ENCODE measurements at regions not wholly inside any gene's neighbourhood (a gene's known extent, or its start where the extent isn't known, plus 50 kb on each side); places are given as distances from the start of the nearest gene placed in this dataset.

DNA sequence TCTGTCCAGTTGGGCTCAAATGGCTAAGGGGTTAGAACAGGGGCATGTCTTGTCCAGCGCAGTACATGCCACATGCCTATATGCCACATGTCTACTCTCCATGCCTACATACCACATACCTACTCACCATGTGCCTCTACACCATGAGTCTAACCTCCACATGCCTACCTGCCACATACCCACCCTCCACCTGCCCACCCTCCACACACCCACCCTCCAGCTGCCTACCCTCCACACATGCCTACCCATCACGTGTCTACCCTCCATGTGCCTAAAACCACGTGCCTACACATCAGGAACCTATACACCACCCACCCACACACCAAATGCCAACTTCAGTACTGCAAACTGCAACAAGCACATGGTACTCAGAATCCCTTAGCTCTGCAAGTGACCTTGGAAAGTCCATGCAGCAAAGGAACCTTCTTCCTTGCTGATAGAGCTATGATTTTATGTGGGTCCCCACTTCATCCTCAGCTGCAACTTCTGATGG, 113.0 kb upstream of the CST7 start:
- FAIRE-seq (no peak), ATAC-seq (no peak), DNase-seq (no peak)
- intact Hi-C loops (cut with DNase I) = no loop called here
- Histone ChIP-seq H3K4me3 (no peak overlapping the region), H3K36me3 (no peaks in the 10 kb centered on the region), H3K9me3 (no peaks in the 10 kb centered on the region), H3K27ac (no peak overlapping the region), H3K4me1 (no peaks in the 10 kb centered on the region), H3K27me3 (no peaks in the 10 kb centered on the region)
- 73 to 83% methylated on average over 3 of the region's 3 CpGs for WGBS, 2 donors
- TF ChIP-seq, protein P1, sequence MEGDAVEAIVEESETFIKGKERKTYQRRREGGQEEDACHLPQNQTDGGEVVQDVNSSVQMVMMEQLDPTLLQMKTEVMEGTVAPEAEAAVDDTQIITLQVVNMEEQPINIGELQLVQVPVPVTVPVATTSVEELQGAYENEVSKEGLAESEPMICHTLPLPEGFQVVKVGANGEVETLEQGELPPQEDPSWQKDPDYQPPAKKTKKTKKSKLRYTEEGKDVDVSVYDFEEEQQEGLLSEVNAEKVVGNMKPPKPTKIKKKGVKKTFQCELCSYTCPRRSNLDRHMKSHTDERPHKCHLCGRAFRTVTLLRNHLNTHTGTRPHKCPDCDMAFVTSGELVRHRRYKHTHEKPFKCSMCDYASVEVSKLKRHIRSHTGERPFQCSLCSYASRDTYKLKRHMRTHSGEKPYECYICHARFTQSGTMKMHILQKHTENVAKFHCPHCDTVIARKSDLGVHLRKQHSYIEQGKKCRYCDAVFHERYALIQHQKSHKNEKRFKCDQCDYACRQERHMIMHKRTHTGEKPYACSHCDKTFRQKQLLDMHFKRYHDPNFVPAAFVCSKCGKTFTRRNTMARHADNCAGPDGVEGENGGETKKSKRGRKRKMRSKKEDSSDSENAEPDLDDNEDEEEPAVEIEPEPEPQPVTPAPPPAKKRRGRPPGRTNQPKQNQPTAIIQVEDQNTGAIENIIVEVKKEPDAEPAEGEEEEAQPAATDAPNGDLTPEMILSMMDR (IDR thresholded peaks at IDR 0.05) = no peak

- H3K4me1 ChIP-seq = no peaks in the 10 kb centered on the region
- intact Hi-C loops (cut with DNase I) = no loop called here
- H3K9me3 ChIP-seq = no peaks in the 10 kb centered on the region
- no peak overlapping the region for H3K27ac ChIP-seq
- no peak for FAIRE-seq
- ATAC-seq = no peak
- no peaks in the 10 kb centered on the region for H3K27me3 ChIP-seq
- no peak overlapping the region for H3K4me3 ChIP-seq
- H3K36me3 ChIP-seq = no peaks in the 10 kb centered on the region
- DNase-seq = no peak
- TF ChIP-seq, protein P1 (IDR thresholded peaks at IDR 0.05) = no peak
- WGBS, 2 donors = 60 to 61% methylated on average over 9 of the region's 9 CpGs
Measured at GRCh38 chr20:24836661-24837299, 112.3 kb upstream of the CST7 start.

DNA sequence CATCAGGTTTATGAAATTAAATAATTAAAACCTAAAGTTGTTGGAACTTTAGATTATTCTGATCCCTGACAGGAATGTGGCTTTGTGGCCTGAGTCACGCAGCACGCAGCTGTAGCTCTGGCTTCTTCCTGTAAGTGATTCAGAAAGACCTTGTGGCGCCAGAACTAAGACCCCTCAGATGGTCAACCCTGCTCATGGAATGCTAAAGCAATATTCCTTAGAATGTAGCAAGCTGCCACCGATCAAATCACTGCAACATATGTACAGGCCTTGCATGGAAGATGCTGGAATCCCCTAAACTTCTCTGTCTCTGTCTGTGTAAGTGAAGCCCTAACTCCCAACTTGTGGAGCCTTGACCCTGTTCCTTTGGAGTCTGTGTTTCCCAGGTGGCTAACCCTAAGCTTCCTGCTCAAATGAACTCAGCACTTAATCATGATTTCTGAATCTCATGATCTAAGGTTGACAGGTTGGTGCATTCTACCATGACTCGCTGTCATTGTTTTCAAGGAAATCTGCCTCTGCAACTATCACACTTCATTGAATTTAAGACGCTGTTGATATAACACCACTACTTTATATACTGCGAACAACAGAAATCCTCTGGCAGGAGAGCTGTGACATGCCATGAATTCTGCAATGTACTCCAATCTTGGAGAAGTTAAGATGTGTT, 111.2 kb upstream of the CST7 start:
- WGBS, 2 donors = 81 to 90% methylated on average over 7 of the region's 7 CpGs
- H3K27me3 ChIP-seq = no peaks in the 10 kb centered on the region
- TF ChIP-seq, protein P1 (IDR thresholded peaks at IDR 0.05) = no peak
- H3K36me3 ChIP-seq = no peaks in the 10 kb centered on the region
- H3K9me3 ChIP-seq = no peaks in the 10 kb centered on the region
- FAIRE-seq = no peak
- H3K4me1 ChIP-seq = no peaks in the 10 kb centered on the region
- no peak overlapping the region for H3K27ac ChIP-seq
- no peak for ATAC-seq
- no peak for DNase-seq
- intact Hi-C loops (cut with DNase I) = no loop called here
- no peak overlapping the region for H3K4me3 ChIP-seq

GRCh38 chr20:24838546-24839535, 110.2 kb upstream of the CST7 start:
- TF ChIP-seq, protein P1 (IDR thresholded peaks at IDR 0.05) = no peak
- no peak for ATAC-seq
- no peaks in the 10 kb centered on the region for H3K9me3 ChIP-seq
- 77 to 85% methylated on average over 8 of the region's 8 CpGs for WGBS, 2 donors
- no peaks in the 10 kb centered on the region for H3K27me3 ChIP-seq
- H3K27ac ChIP-seq = no peak overlapping the region
- H3K4me3 ChIP-seq = no peak overlapping the region
- DNase-seq = no peak
- no peaks in the 10 kb centered on the region for H3K36me3 ChIP-seq
- intact Hi-C loops (cut with DNase I) = no loop called here
- no peaks in the 10 kb centered on the region for H3K4me1 ChIP-seq
- no peak for FAIRE-seq
